ENCODE measurements at regions not wholly inside any gene's neighbourhood (a gene's known extent, or its start where the extent isn't known, plus 50 kb on each side); places are given as distances from the start of the nearest gene placed in this dataset.
"Not testable (repeated sequence)": the region's sequence is repeated elsewhere in the genome, so short reads cannot be mapped to it uniquely, and the experiment has no call there.

DNA sequence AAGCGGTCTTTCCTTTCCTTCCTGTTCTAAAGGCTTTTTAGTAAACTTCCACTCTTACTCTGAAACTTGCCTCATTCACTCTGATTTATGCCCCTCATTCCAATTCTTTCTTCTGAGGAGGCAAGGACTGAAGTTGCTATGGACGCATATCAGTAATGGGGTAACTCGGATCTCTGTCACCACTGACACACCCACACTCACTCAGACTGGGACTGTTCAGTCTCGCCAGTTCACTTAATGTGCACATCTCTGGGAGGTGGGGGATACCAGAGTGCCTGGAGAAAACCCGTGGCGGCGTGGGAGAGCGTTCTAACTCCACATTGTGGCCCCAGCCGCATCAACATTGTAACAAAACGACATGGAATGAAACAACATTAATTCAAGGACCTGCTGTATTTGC lies 1139.3 kb upstream of the CELF2 start:
- DNase-seq (ENCODE audit: low read depth in 2 of 2) = no peak

- DNase-seq (ENCODE audit: low read depth in 2 of 2) = no peak
These were observed 1131.9 kb upstream of the CELF2 start for GRCh38 chr10:9885761-9886160.

DNA sequence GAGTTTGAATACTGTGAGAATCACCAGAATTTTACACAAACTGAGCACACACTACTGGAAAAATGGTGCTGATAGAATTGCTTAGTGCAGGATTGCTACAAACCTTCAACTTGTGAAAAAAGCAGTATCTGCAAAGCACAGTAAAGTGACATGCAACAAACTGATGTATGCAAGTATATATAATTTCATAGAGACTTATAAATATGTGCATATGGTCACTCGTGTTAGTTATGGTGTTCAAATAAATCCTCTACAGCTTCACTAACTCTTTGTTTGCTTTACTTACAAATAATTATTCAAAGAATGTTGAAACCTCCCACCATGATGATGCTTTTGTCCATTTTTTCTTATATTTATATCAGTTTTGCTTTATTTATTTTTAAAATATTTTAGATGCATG lies 1130.9 kb upstream of the CELF2 start:
- no peak for DNase-seq (ENCODE audit: low read depth in 2 of 2)

DNA sequence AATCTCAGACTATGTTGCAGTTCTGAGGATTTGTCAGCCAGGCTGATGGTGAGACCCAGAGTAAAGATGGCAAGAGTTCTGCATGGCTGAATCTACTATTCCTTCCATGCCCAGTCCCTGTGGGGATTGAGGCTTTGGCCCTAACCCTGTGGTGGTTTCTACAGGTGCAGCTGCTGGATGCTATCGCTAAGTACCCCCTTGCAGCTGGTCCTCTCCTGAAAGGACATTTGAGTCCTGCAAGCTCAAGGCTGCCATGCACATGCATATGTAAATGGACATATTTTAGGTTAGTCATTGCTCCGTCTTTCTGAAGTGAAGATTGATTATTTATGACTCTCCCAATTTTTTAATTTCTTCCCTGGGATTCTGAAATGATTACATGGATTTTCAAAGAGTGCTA lies 1122.2 kb upstream of the CELF2 start:
- no peak for DNase-seq (ENCODE audit: low read depth in 2 of 2)

GRCh38 chr10:9895981-9896380 lies 1121.7 kb upstream of the CELF2 start:
- DNase-seq (ENCODE audit: low read depth in 2 of 2) = no peak

GRCh38 chr10:9898633-9899395 lies 1118.9 kb upstream of the CELF2 start:
- no peak for DNase-seq (ENCODE audit: low read depth in 2 of 2)

DNA sequence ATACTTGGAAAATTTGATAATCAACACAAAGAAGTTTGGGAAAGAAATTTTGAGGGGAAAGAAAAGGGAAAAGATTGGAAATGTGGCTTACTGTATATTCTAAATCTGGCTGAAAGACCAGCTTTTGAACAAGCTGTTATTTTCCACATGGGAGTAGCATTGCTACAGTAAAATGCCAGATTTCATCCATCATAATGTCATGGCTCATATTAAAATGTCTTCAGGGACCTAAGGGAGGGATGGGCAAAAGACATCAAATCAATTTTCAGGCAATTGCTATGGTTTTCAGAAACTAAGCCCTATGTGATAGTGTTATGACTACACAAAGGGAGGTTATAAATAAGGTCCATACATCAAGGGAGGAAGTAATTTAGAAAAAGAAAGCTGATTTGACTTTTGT lies 1116.9 kb upstream of the CELF2 start:
- DNase-seq (ENCODE audit: low read depth in 2 of 2) = no peak

DNA sequence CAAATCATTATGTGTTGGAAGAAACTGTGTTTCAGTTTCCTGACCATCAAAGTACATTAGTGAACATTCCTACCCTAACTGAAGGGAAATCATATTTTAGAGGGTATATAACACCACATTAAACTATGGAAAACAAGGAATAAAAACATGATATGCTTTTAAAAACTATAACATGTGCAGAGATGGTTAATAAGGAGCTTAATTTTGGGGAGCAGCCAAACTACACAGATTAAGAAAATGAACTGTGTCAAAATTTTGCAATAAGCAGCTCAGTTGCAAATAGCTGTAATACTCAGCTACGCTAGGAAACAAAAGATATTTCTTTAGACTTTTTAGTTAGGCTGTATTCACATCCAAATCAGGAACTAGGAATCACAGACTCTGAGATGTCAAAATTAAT lies 1115.7 kb upstream of the CELF2 start:
- DNase-seq (ENCODE audit: low read depth in 2 of 2) = no peak

GRCh38 chr10:9910446-9910845 lies 1107.2 kb upstream of the CELF2 start:
- DNase-seq (ENCODE audit: low read depth in 2 of 2) = no peak

DNA sequence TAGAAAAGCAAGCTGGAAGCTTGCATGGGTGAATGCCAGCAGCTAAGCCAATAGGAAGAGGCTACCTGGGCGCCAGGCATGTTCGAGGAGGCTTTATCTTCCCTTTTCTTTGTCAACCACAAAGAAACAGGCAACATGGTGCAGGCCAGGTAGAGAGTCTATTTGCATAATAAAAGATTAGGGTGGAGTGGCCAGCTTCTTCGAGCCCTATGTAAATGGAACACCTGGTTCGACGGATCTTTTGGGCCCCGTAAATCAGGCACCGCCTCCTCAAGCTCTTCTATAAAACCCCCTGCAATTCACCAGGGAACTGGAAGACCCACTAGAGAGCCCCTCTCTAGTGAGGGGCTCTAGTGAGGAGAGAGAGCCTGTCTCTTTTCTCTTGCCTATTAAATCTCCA lies 1106.2 kb upstream of the CELF2 start:
- DNase-seq (ENCODE audit: low read depth in 2 of 2) = no peak

DNA sequence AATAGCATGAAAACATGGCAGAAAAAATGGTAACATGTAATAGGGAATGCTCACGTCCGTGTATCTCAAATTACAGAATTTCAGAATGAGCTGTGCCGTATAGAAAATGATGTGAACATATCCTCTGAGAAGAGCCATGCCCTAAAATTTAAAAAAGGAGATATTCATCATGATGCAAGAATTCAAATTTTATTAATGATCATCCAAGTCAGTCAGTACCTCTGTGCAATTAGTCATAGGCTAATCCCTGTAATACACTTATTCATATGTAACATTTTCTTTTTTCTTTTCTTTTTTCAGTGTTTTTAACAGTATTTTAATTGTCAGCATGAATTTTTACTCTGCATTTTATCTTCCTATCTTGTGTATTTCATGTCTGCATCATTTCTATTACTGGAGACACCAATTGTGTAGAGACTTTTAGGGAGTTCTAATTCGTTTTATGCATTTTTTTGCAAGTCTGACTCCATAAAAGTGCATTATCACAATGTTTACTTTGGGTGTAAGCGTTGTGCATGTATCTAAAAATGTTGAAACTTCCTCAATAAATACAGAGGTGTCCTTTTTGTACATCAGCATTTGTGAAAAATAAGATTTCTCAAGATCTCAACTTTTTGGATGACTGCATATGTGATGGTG lies 1103.7 kb upstream of the CELF2 start:
- DNase-seq (ENCODE audit: low read depth in 2 of 2) = no peak

DNA sequence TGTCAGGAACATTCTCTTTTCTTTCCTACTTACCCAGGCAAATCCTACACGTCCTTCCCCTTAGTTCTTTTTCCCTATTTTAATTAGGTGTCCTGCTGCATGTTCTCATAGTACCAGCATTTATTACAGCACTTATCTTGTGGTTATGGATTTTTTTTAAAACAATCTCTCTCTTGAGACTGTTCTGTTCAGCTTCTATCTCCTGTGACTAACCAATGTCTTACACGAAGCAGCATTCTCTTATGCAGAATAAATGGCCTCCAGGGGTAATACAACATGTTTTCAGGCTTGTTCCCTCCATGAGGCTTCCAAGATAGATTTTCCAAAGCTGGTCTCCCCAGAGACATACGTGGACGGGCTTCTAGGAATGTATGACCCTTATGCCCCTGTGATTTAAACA lies 1096.1 kb upstream of the CELF2 start:
- DNase-seq (ENCODE audit: low read depth in 2 of 2) = no peak

- DNase-seq (ENCODE audit: low read depth in 2 of 2) = no peak
These were observed 1095.4 kb upstream of the CELF2 start for GRCh38 chr10:9922126-9922870.

DNA sequence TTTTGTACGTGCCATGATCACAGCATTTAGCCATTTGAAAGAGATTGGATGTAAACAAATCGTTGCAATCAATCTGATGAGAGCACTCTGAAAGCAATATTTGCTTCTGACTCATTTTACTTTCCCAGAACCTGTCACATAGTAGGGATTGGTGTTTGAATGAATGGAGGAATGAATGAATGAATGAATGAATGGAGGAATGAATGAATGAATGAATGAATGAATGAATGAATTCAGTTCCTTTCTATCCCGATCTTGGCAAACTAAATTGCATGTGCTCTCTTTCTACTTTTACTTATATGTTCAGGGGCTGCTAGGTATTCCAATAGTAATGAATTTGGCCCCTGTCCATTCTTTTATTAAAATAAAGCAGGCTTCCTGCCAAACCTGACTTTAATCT lies 1091.7 kb upstream of the CELF2 start:
- DNase-seq (ENCODE audit: low read depth in 2 of 2) = no peak

DNA sequence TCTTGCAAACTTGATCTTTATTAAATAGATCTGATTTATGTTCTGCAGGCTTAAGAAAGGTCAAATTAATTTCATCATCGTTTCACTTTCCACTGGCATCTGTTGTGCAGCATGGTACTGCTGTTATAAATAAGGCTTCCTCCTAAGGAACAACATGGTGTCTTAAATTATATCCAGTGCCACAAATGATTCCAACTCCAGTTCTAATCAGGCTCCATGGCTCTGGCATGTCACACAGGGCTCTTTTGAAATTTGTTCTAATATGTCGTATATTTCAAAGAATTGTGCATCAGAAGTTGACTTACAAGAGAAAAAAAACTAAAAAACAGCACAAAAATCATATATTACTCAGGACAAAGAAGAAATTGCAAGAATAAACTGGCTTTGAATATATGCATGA lies 1090.8 kb upstream of the CELF2 start:
- no peak for DNase-seq (ENCODE audit: low read depth in 2 of 2)

GRCh38 chr10:9939716-9940115 lies 1078.0 kb upstream of the CELF2 start:
- DNase-seq (ENCODE audit: low read depth in 2 of 2) = no peak

DNA sequence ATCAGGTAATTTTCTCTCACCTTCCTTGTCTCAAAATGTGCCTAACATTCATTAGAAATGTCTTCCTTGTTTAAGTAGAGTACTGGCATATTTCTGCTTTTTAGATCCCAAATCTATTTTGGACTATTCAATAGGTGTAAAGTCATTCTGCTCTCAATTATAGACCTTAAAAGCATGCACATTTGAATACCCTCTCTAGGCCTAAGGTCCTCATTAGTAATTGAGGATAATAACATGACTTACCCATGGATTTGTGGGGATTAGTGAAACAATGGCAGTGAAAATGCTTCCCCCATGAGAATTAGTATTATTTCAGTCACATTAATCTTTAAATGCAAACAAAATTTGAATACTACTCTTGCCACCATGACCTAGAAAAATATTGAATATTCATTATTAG lies 1073.0 kb upstream of the CELF2 start:
- no peak for DNase-seq (ENCODE audit: low read depth in 2 of 2)

- DNase-seq (ENCODE audit: low read depth in 2 of 2) = no peak
These were observed 1067.6 kb upstream of the CELF2 start for GRCh38 chr10:9950070-9950469.

DNA sequence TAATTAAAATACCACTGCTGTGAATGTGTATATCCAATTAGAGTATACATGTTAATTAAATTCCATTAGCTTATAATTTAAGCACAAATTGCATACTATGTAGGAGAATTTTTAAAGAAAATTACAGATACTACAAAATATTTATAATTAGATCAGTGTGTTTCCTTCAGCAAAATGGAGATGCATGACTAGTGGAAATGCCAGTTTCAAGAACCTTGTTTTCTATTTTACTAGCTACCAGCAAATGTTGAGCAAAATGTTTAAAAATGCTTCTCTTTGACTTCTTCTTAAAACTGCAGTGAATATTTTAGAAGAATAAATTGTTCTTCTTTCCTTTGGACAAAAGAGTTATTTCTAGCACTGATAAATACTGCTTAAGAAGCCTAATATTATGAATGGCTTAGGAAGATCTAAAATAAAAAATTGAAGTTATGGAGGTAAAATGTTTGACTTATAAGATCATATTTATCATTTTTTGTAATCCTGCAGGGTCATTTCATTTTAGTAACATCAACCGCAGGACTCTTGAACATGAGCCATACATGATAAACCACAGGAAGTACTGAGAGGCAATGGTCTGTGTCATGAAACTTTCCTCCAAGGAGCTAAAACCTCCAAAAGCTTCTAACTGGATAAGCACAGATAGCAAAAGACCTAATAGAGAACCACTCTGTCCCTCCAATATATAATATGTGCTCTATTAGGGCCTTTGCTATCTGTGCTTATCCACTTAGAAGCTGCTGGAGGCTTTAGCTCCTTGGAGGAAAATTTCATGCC lies 1066.0 kb upstream of the CELF2 start:
- DNase-seq (ENCODE audit: low read depth in 2 of 2) = no peak

DNA sequence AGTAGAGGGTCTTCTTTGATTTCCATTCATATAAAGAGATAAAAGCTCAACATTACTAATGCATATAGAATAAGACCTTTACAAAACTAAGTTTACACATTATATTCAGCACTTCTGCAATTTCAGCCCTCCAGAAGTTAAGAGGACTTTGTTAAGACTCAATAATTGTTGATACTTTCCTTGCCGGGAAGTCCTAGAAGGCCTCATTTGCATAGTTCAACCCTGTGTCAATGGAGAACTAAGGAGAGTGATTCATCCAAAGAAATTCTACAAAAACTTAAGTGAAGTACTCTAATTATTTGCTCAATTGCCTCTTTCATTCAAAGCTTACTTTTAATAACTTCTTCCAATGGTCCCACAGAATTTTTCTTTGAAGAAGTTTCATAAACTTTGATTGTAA lies 1060.3 kb upstream of the CELF2 start:
- no peak for DNase-seq (ENCODE audit: low read depth in 2 of 2)

- not testable (repeated sequence) for DNase-seq (ENCODE audit: low read depth in 2 of 2)
These were observed 1059.8 kb upstream of the CELF2 start for GRCh38 chr10:9957876-9958275.

GRCh38 chr10:9965341-9965740 lies 1052.3 kb upstream of the CELF2 start:
- DNase-seq (ENCODE audit: low read depth in 2 of 2) = no peak
